ENCODE measurements at regions not wholly inside any gene's neighbourhood (a gene's known extent, or its start where the extent isn't known, plus 50 kb on each side); places are given as distances from the start of the nearest gene placed in this dataset.

DNA sequence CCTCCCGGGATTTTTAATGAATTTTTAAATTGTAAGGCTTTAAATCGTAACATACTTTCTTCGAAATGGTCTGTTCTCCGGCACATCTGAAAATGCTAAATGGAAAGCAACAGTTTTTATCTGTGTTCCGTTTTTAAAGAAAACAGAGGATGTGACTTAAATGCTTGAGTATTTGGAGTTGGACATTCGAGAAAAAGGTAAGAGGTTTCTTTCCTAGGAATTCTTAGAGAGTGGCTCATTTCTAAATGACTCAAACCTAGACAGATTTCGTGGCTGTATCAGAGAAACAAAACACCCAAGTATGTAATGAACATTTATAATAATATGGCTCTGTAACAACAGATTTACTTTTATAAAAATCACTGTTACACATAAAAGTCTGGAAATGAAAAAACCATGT, 177.6 kb upstream of the CCDC68 start:
- no peaks in the 10 kb centered on the region for H3K9me3 ChIP-seq (ENCODE audit: control insufficient read depth, low read depth, low read length)
- H4K20me1 ChIP-seq (ENCODE audit: control insufficient read depth, extremely low read depth, insufficient read depth, low read length): no peaks in the 10 kb centered on the region
- no peaks in the 10 kb centered on the region for H3K79me2 ChIP-seq (ENCODE audit: control insufficient read depth, insufficient read depth, low read length)
- no peaks in the 10 kb centered on the region for H3K4me1 ChIP-seq (ENCODE audit: control insufficient read depth, extremely low read depth, insufficient read depth, low read length)
- peaks cover 14% of the 10 kb centered on the region for H3K27me3 ChIP-seq (ENCODE audit: control insufficient read depth, extremely low read depth, insufficient read depth, low read length)
- FAIRE-seq (no peak), DNase-seq (ENCODE audit: low read depth, low spot score) (no peak)
- H3K4me3 ChIP-seq (ENCODE audit: control insufficient read depth in 2 of 3, extremely low read depth in 1 of 3, insufficient read depth in 2 of 3, low read depth in 1 of 3, low read length in 3 of 3): no peak overlapping the region
- no peak overlapping the region for H3K9ac ChIP-seq (ENCODE audit: control insufficient read depth, extremely low read depth, insufficient read depth, low read length)
- no peak overlapping the region for H3K4me2 ChIP-seq (ENCODE audit: control insufficient read depth, extremely low read depth, insufficient read depth, low read depth, low read length)
- dilution Hi-C loops (cut with MboI; ENCODE audit: extremely low pct_ligation_motif_present, low sequenced_read_pairs): no loop called here
- no peak for TF ChIP-seq EZH2 (IDR thresholded peaks at IDR 0.05; ENCODE audit: low read length)
- TF ChIP-seq, protein P1, sequence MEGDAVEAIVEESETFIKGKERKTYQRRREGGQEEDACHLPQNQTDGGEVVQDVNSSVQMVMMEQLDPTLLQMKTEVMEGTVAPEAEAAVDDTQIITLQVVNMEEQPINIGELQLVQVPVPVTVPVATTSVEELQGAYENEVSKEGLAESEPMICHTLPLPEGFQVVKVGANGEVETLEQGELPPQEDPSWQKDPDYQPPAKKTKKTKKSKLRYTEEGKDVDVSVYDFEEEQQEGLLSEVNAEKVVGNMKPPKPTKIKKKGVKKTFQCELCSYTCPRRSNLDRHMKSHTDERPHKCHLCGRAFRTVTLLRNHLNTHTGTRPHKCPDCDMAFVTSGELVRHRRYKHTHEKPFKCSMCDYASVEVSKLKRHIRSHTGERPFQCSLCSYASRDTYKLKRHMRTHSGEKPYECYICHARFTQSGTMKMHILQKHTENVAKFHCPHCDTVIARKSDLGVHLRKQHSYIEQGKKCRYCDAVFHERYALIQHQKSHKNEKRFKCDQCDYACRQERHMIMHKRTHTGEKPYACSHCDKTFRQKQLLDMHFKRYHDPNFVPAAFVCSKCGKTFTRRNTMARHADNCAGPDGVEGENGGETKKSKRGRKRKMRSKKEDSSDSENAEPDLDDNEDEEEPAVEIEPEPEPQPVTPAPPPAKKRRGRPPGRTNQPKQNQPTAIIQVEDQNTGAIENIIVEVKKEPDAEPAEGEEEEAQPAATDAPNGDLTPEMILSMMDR (optimal IDR thresholded peaks at IDR 0.05 in 1 of 3, IDR thresholded peaks at IDR 0.05 in 1 of 3, conservative IDR thresholded peaks at IDR 0.05 in 1 of 3; ENCODE audit: extremely low read depth in 1 of 3, insufficient read depth in 2 of 3, low read length in 3 of 3): no peak
- no peak overlapping the region for H3K27ac ChIP-seq (ENCODE audit: control insufficient read depth, insufficient read depth, low read length)
- no peaks in the 10 kb centered on the region for H3K9me1 ChIP-seq (ENCODE audit: control insufficient read depth, extremely low read depth, insufficient read depth, low read length)
- H3K36me3 ChIP-seq (ENCODE audit: control insufficient read depth in 2 of 2, extremely low read depth in 1 of 2, insufficient read depth in 2 of 2, low read length in 2 of 2): no peaks in the 10 kb centered on the region
- H2AFZ ChIP-seq (ENCODE audit: control insufficient read depth, low read length): no peak overlapping the region

GRCh38 chr18:55136258-55136657, 177.0 kb upstream of the CCDC68 start:
- H3K9me3 ChIP-seq (ENCODE audit: control insufficient read depth, low read depth, low read length): no peaks in the 10 kb centered on the region
- no peak overlapping the region for H3K9ac ChIP-seq (ENCODE audit: control insufficient read depth, extremely low read depth, insufficient read depth, low read length)
- H4K20me1 ChIP-seq (ENCODE audit: control insufficient read depth, extremely low read depth, insufficient read depth, low read length): no peaks in the 10 kb centered on the region
- H3K36me3 ChIP-seq (ENCODE audit: control insufficient read depth in 2 of 2, extremely low read depth in 1 of 2, insufficient read depth in 2 of 2, low read length in 2 of 2): no peaks in the 10 kb centered on the region
- dilution Hi-C loops (cut with MboI; ENCODE audit: extremely low pct_ligation_motif_present, low sequenced_read_pairs): no loop called here
- TF ChIP-seq, protein P1 (optimal IDR thresholded peaks at IDR 0.05 in 1 of 3, IDR thresholded peaks at IDR 0.05 in 1 of 3, conservative IDR thresholded peaks at IDR 0.05 in 1 of 3; ENCODE audit: extremely low read depth in 1 of 3, insufficient read depth in 2 of 3, low read length in 3 of 3): no peak
- TF ChIP-seq EZH2 (IDR thresholded peaks at IDR 0.05; ENCODE audit: low read length): no peak
- no peak overlapping the region for H3K27ac ChIP-seq (ENCODE audit: control insufficient read depth, insufficient read depth, low read length)
- H3K9me1 ChIP-seq (ENCODE audit: control insufficient read depth, extremely low read depth, insufficient read depth, low read length): no peaks in the 10 kb centered on the region
- no peak overlapping the region for H3K4me2 ChIP-seq (ENCODE audit: control insufficient read depth, extremely low read depth, insufficient read depth, low read depth, low read length)
- H3K27me3 ChIP-seq (ENCODE audit: control insufficient read depth, extremely low read depth, insufficient read depth, low read length): peaks cover 14% of the 10 kb centered on the region
- DNase-seq (ENCODE audit: low read depth, low spot score) (no peak), FAIRE-seq (no peak)
- no peak overlapping the region for H2AFZ ChIP-seq (ENCODE audit: control insufficient read depth, low read length)
- no peak overlapping the region for H3K4me3 ChIP-seq (ENCODE audit: control insufficient read depth in 2 of 3, extremely low read depth in 1 of 3, insufficient read depth in 2 of 3, low read depth in 1 of 3, low read length in 3 of 3)
- H3K4me1 ChIP-seq (ENCODE audit: control insufficient read depth, extremely low read depth, insufficient read depth, low read length): no peaks in the 10 kb centered on the region
- no peaks in the 10 kb centered on the region for H3K79me2 ChIP-seq (ENCODE audit: control insufficient read depth, insufficient read depth, low read length)
